NB4 (cell line): ENCODE measurements at regions not wholly inside any gene's neighbourhood (a gene's known extent, or its start where the extent isn't known, plus 50 kb on each side); places are given as distances from the start of the nearest gene placed in this dataset.

Experiments used
- CTCF ChIP-seq: IDR thresholded peaks from one replicate; pipeline ENCODE4 v1.5.1; 2012; ENCODE audit warnings: low read depth, low read length
- MAX ChIP-seq: IDR thresholded peaks from 2 replicates; pipeline ENCODE4 v1.6.1; 2011; ENCODE audit warnings: low read depth, low read length
- POLR2A ChIP-seq: IDR thresholded peaks from 2 replicates; pipeline ENCODE4 v1.6.1; 2011; ENCODE audit warnings: mild to moderate bottlenecking; ENCODE audit not compliant: insufficient read length; ENCODE audit errors: extremely low read depth

- no peak for TF ChIP-seq CTCF
- TF ChIP-seq POLR2A, result no peak
- no peak for TF ChIP-seq MAX
Observed at GRCh38 chr10:20415684-20416083, 481.4 kb downstream of the NEBL start.
